Stomach (tissue), 4 donors: ENCODE measurements at regions not wholly inside any gene's neighbourhood (a gene's known extent, or its start where the extent isn't known, plus 50 kb on each side); places are given as distances from the start of the nearest gene placed in this dataset.

Experiments
- CTCF ChIP-seq, 7 experiments: fragments of 450-650 bp in 4 of 7; fragments of 200-600 bp in 3 of 7; sonication (generic) in 3 of 7; IDR thresholded peaks; one replicate each; pipeline ENCODE4 v1.5.1; 2016 to 2019; ENCODE audit warnings: antibody characterized with exemption in 7 of 7, control low read depth in 2 of 7, mild to moderate bottlenecking in 1 of 7
- EP300 ChIP-seq: sonication (generic); formaldehyde crosslinking; IDR thresholded peaks from one replicate; pipeline ENCODE4 v1.6.1; 2017; ENCODE audit warnings: antibody characterized with exemption
- POLR2A ChIP-seq, 4 donors: fragments of 450-650 bp; IDR thresholded peaks; one replicate each; pipeline ENCODE4 v1.6.1; 2016; ENCODE audit warnings: antibody characterized with exemption in 4 of 4, control low read depth in 2 of 4, mild to moderate bottlenecking in 1 of 4, moderate library complexity in 1 of 4

- TF ChIP-seq EP300: no peak
- TF ChIP-seq CTCF (IDR thresholded peaks at IDR 0.05): no peak
- TF ChIP-seq POLR2A (IDR thresholded peaks at IDR 0.05): no peak
Observed at GRCh38 chr18:75762758-75763157, 335.3 kb upstream of the SMIM21 start.
